ENCODE measurements at regions not wholly inside any gene's neighbourhood (a gene's known extent, or its start where the extent isn't known, plus 50 kb on each side); places are given as distances from the start of the nearest gene placed in this dataset.
"Not testable (repeated sequence)": the region's sequence is repeated elsewhere in the genome, so short reads cannot be mapped to it uniquely, and the experiment has no call there.

DNA sequence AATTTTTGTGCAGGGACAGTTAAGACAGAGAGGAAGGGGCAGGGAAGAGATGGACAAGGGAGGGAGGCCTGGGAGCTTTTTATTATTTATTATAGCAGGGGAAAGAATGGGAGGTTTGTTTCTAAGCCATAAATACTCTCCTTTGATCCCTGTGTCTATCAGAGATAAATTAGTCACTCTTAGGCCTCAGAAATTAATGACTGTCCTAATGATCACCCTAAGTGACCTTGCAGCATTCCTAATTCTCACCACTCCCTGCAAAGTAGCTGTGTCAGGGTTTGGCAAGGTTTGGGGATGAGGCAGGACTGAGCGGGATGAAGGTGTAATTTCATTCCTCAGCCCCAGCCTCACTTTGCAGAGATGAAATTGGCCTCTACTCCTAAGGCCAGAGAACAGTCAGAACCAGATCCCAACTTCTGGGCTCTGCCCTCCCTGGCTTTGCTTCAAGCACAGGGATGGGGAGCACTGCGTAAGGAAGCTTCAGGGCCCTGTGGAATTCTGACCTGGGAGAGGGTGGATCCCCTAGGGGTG, 95.0 kb downstream of the TMEM17 start:
- DNase-seq (ENCODE audit: low read depth in 2 of 2): no peak

GRCh38 chr2:62410015-62410453, 96.0 kb downstream of the TMEM17 start:
- no peak for DNase-seq (ENCODE audit: low read depth in 2 of 2)

GRCh38 chr2:62409442-62409841, 96.6 kb downstream of the TMEM17 start:
- DNase-seq (ENCODE audit: low read depth in 2 of 2): no peak

- DNase-seq (ENCODE audit: low read depth in 2 of 2): no peak
These were observed 97.7 kb downstream of the TMEM17 start for GRCh38 chr2:62408241-62408677.

DNA sequence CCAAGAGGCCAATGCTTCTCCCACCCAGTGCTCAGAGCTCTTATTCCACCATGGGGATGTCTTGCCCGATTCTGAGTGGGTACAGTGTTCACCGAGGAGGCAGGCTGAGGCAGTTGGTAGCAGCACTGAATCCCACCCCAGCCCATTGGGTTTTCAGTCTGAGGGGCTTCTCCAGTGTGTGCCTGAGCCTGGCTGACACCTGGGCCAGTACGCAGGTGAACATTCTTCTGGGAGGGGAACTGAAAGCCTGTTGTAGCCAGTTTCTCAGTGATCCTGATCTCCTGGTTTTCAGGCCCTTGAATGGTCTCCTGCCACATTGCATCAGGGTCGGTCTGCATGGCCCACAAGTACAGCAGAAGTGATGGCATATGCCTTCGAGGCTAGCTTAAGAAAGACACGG, 98.2 kb downstream of the TMEM17 start:
- DNase-seq (ENCODE audit: low read depth in 2 of 2): no peak

GRCh38 chr2:62407401-62407800, 98.6 kb downstream of the TMEM17 start:
- DNase-seq (ENCODE audit: low read depth in 2 of 2): no peak

- DNase-seq (ENCODE audit: low read depth in 2 of 2): no peak
These were observed 99.4 kb downstream of the TMEM17 start for GRCh38 chr2:62406573-62407043.

DNA sequence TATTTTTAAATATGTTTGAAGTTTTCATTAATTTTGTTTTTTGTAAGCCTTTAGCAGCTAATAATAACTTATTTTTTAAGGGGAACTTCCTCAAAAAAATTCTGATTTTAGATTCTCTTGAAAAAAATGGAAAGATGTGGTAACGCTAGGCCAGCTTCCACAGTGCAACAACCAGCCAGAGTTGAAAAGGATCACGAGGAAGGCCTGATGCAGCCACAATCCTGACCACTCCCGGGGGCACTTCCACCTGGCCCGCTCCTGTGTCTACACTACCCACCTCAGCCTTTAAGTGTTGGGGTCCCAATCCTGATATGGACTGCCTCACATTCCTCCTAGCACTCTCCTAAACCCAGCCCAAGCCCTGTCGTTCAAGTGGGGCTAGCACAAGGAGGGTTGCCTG, 101.1 kb downstream of the TMEM17 start:
- DNase-seq (ENCODE audit: low read depth in 2 of 2): no peak

DNA sequence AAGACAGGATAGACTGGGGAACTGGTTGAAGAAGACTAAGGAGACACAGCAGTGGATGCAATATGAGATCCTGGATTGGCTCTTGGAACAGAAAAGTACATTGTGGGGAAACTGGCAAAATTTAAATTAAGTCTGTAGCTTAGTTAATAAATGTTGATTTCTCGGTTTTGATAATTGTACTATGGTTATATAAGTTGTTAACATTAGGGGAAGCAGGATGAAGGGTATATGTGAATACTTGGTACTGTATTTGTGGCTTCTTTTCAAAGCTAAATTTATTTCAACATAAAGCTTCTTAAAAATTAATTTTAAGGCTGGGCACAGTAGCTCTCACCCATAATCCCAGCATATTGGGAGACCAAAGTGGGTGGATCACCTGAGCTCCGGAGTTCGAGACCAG, 103.8 kb downstream of the TMEM17 start:
- no peak for DNase-seq (ENCODE audit: low read depth in 2 of 2)

GRCh38 chr2:62398356-62398755, 107.6 kb downstream of the TMEM17 start:
- DNase-seq (ENCODE audit: low read depth in 2 of 2): no peak

DNA sequence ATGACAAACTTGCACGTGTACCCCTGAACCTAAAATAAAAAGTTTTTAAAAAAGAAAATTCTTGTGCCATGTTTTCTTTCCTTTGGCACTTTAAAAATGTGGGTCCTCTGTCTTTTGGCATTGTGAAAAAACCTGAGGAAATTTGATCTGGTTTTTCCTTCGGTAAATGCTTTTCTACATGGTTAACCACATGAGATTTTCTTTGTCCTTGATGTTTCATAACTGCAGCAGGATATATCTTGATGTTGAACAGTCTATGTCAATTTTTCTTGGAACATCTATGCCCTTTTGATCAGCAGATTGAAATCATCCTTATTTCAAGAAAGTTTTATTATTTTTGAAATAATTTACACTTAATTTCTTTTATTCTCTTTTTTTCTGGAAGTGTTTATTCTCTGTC, 109.1 kb downstream of the TMEM17 start:
- no peak for DNase-seq (ENCODE audit: low read depth in 2 of 2)

- no peak for DNase-seq (ENCODE audit: low read depth in 2 of 2)
These were observed 112.7 kb downstream of the TMEM17 start for GRCh38 chr2:62393293-62393692.

DNA sequence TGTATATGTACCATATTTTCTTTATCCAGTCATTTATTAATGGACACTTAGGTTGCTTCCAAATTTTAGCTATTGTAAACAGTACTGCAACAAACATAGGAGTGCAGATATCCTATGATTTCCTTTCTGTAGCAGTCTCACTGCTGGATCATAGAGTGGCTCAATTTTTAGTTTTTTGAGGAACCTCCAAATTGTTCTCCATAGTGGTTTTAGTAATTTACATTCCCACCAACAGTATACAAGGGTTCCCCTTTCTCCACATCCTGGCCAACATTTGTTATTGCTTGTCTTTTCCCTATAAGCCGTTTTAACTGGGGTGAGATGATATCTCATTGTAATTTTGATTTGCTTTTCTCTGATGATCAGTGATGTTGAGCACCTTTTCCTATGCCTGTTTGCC, 114.3 kb downstream of the TMEM17 start:
- no peak for DNase-seq (ENCODE audit: low read depth in 2 of 2)

GRCh38 chr2:62386378-62386777, 119.6 kb downstream of the TMEM17 start:
- not testable (repeated sequence) for DNase-seq (ENCODE audit: low read depth in 2 of 2)

GRCh38 chr2:62383846-62384245, 122.1 kb downstream of the TMEM17 start:
- no peak for DNase-seq (ENCODE audit: low read depth in 2 of 2)

DNA sequence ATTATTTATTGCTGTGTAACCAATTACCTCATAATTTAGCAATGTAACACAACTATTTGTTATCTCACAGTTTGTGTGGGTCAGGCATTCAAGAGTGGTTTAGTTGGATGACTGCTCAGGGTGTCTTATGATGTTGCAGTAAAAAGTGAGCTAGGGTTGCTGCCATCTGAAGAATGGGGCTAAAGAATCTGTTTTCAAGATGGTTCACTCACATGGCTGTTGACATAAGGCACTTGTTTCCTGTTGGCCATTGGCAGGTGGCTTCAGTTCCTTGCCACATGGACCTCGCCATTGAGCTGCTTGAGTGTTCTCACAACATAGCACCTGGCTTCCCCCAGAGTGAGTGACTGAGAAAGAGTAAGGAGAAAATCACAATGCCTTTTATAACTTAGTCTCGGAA, 123.2 kb downstream of the TMEM17 start:
- no peak for DNase-seq (ENCODE audit: low read depth in 2 of 2)

GRCh38 chr2:62382122-62382521, 123.9 kb downstream of the TMEM17 start:
- DNase-seq (ENCODE audit: low read depth in 2 of 2): no peak

DNA sequence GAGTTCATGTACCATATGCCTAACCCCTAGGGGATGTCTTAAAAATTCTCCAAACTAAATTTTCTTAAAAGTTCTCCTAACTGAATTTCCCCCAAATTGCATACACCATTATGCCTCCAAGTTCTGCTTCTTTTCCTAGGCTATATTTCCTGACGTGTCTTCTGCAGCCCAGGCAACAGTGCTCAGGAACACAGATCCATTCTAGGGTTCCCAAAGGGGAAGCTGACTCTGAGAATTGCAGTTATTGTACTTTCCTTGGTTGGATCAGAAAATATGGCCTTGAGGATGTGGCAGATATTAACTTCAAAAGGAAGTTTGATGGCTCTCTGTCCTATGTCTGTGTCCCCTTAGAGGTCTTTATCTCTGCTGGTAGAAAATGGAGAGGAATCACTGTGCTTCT, 124.3 kb downstream of the TMEM17 start:
- DNase-seq (ENCODE audit: low read depth in 2 of 2): no peak

GRCh38 chr2:62379566-62379965, 126.4 kb downstream of the TMEM17 start:
- DNase-seq (ENCODE audit: low read depth in 2 of 2): no peak

DNA sequence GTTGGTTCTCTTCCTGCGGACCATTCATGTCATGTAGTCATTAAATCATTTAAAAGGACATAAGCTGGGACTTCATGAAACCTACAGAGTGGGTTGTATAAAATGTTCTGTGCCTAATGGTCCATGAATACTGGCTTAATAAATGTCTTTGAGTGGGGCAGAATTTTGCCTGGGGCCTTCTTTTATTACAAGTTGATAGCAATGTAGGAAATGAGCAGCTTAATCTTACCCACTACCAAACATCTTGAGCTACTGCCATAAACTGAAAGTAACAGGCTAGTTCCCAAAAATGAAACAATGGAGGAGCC, 130.9 kb downstream of the TMEM17 start:
- DNase-seq (ENCODE audit: low read depth in 2 of 2): no peak

DNA sequence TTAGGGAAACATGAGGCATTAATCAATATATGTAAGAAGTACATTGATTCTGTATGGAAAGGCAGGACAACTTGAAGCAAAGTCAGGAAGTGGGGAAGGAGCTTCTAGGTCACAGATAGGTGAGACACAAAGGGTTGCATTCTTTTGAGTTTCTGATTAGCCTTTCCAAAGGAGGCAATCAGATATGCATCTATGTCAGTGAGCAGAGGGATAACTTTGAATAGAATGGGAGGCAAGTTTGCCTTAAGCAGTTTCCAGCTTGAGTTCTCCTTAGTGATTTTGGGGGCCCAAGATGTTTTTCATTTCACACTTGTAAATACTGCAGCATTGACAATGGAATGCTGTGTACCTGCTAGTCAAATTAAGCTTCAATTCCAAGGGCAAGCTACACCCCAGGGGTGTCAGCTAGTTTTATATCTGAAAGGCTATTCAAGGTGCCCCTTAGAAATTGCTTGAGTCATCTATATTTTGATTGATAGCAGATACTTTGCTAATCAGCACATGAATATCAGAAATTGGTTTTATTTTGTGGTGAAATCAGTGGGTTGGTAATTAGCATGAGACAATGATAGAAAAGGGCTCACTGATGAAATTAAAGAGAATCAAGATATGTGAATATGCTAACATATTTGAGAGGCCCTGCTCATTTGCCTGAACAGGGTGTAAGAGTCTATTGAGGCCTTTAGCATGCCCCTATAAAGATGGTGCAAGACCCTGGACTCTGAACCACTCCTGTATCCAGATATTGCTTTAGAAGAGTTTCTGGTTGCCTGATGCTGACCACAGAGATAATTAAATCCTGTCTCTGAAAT, 131.5 kb downstream of the TMEM17 start:
- no peak for DNase-seq (ENCODE audit: low read depth in 2 of 2)

DNA sequence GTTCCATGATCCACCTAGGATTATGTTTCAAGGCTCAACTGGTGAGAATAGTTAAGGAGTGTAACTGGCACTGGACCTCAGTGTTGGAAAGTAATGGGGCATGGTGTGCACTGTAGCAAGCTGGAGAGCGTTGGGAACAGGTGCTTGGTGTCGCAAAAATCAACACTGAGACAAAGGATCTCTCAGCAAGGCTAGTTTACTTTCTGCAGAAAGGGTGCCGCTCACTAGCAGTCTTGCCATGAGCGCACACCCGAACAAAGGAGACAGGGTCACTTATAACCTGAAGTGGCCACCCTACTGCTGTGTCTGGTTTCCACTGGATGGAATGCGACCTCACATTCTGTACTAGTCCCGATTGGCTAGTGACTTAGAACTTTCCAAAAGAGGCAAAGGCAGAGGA, 133.2 kb downstream of the TMEM17 start:
- DNase-seq (ENCODE audit: low read depth in 2 of 2): no peak

DNA sequence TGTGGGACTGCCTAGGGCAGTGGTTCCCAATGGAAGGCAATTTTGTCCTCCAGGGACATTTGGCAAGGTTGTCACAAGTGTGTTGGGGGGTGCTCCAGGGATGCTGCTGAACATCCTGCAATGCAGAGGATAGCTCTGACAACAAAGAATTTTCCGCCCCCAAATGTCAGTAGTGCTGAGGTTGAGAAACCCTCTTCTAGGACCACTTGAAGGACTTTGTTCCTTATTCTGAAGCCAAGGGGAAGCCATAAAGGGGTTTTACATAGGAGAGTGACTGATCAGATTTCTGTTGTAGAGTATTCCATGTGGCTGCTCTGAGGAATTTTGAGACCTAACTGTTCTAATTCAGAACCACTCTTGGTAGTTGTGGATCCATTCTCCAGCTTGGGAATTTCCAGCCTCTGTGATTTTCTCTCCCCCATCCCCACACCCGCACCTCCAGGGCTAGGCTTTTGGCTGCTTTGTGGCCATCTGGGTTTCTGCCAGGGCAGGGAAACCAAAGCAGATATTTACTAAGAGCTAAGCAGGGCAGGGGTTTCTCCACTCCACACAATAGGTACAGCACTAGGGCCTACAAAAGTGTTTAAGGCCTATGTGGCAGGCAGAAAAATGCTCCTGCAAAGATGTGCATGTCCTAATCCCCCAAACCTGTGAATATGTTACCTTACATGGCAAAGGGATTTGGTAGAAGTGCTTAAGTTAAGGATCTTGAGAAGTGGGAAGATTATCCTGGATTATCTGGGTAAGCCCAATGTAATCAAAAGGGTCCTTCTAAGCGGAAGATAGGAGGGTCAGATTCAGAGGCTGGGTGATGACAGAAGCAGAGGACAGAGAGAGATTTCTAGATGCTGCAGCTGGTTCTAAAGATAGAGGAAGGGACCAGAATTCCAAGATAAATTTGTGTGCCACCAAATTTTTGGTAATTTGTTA, 135.4 kb downstream of the TMEM17 start:
- no peak for DNase-seq (ENCODE audit: low read depth in 2 of 2)

All from stimulated activated CD4-positive, alpha-beta T cell treated with anti-CD3 and anti-CD28 coated beads, Interleukin-15, amount 100 ng/mL, for 48 hours (primary cell).